HEK293T (cell line): ENCODE measurements at regions not wholly inside any gene's neighbourhood (a gene's known extent, or its start where the extent isn't known, plus 50 kb on each side); places are given as distances from the start of the nearest gene placed in this dataset.

Source experiments
- FOXM1 ChIP-seq: fragments of 450-650 bp; IDR thresholded peaks from 2 replicates; pipeline ENCODE4 v1.6.1; 2017; ENCODE audit warnings: mild to moderate bottlenecking, borderline replicate concordance
- LEF1 ChIP-seq: fragments of 450-650 bp; IDR thresholded peaks from 2 replicates; pipeline ENCODE4 v1.6.1; 2017; ENCODE audit warnings: mild to moderate bottlenecking, borderline replicate concordance
- TARDBP ChIP-seq: fragments of 450-650 bp; IDR thresholded peaks from 2 replicates; pipeline ENCODE4 v1.6.1; 2016

- no peak for TF ChIP-seq LEF1
- no peak for TF ChIP-seq TARDBP
- TF ChIP-seq FOXM1, result no peak
Observed at GRCh38 chr5:163913548-163913947, 408.1 kb downstream of the MAT2B start.
